NB4 (cell line): ENCODE measurements at regions not wholly inside any gene's neighbourhood (a gene's known extent, or its start where the extent isn't known, plus 50 kb on each side); places are given as distances from the start of the nearest gene placed in this dataset.

ENCODE experiments used
- CTCF ChIP-seq: IDR thresholded peaks from one replicate; pipeline ENCODE4 v1.5.1; 2012; ENCODE audit warnings: low read depth, low read length
- POLR2A ChIP-seq: IDR thresholded peaks from 2 replicates; pipeline ENCODE4 v1.6.1; 2011; ENCODE audit warnings: mild to moderate bottlenecking; ENCODE audit not compliant: insufficient read length; ENCODE audit errors: extremely low read depth
- TF ChIP-seq, protein P1 (sequence below): IDR thresholded peaks from 2 replicates; pipeline ENCODE4 v1.6.1; 2011; ENCODE audit warnings: low read depth, low read length

DNA sequence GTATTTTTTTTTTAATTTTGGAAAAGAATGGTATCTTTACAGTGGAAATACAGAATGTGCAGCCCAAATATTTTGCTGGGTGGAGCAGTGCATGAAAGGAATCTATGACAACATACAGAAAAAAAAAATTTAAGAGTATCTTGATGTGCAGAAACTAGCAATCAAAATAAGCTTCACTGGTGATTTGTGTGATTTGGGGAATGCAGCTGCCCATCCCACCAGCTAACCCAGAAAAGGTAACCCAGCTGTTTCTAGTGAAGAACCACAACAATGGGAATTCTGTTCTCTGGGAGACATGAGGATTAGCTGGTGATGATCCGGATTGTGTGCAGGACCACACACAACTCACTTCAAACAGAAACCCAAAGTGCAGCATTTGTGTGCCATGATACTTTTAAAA lies 375.5 kb downstream of the SEMA3D start:
- TF ChIP-seq POLR2A (no peak), CTCF (no peak)
- TF ChIP-seq, protein P1, sequence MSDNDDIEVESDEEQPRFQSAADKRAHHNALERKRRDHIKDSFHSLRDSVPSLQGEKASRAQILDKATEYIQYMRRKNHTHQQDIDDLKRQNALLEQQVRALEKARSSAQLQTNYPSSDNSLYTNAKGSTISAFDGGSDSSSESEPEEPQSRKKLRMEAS, result no peak
